NCI-H748 treated with DMSO at 0.1 percent for 48 hours (cell line): ENCODE measurements at regions not wholly inside any gene's neighbourhood (a gene's known extent, or its start where the extent isn't known, plus 50 kb on each side); places are given as distances from the start of the nearest gene placed in this dataset.

ENCODE experiments used
- DNase-seq: peaks from one replicate; lab custom pipeline; 2025; lab: John Stamatoyannopoulos, UW

DNA sequence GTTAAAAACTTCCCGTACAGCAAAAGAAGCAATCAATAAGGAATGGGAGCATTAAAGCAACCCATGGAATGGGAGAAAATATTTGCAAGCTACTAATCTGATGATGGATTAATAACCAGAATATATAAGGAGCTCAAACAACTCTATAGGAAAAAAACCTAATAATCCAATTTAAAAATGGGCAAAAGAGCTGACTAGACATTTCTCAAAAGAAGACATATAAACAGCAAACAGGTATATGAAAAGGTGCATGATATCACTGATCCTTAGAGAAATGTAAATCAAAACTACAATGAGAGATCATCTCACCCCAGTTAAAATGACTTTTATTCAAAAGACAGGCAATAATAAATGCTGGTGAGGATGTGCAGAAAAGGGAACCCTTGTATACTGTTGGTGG lies 52.7 kb upstream of the POU1F1 start:
- no peak for DNase-seq
